GM19468 (cell line): ENCODE measurements at regions not wholly inside any gene's neighbourhood (a gene's known extent, or its start where the extent isn't known, plus 50 kb on each side); places are given as distances from the start of the nearest gene placed in this dataset.

ENCODE experiments used
- ATAC-seq: cut with Tn5 transposase; IDR thresholded peaks from one replicate; pipeline ENCODE4 v1.9.1; 2021; ENCODE audit warnings: mild to moderate bottlenecking, moderate library complexity, moderate number of reproducible peaks; ENCODE audit not compliant: unreplicated experiment; ENCODE audit errors: extremely low read depth

DNA sequence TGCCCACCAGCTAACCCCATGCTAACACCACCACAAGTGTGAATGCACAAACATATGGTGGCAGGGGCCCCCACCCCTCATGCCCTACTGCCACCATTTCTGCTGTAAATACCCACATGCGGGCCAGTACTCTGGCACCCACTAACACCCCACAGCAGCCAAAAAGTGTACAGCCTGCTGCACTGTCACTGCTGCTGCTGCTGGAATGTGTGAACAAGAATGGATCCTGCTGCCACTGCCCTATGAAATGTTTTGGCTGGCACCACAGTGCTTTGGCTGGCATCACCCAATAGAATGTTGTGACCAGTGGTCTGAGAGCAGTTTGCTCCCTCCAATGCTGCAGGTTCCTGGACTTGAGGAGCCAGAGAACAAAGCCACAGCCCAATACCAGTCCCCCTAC is 606.6 kb upstream of the SORCS1 start:
- ATAC-seq = no peak

DNA sequence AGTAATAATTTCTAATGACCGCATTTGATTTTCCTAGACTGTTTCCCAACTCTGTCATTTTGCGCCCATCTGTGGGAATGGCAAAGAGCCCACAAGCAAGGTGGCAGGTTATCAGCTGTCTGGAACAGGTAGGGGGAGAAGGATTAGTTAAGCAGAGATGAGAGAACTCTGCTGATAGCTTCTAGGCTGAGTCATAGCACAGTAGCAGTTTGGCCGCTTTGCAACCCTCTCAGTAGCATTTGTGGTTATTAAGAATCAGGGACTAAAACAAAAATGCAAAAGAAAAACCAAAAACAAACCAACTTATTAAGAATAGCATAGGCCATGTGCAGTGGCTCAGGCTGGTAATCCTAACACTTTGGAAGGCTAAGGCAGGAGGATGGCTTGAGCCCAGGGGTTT is 602.7 kb upstream of the SORCS1 start:
- ATAC-seq = peak; percentile 39

DNA sequence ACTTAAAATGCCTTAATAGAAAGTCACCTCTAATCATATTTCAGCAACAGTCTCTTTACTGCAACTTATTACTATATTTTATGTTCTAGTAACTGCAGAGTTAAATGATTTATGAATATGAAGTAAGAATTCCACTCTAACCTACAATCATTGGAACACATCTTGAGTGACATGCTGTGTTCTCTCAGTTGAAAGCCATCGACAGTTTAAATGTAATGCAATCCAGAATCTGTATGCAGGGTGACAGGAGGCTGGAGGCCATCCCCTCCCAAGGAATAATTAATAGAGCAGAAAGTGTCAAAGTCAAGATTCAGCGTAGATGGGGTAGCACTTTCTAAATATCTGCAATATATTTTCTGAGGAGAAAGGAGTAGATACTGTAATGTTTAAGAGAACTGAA is 590.3 kb upstream of the SORCS1 start:
- no peak for ATAC-seq

DNA sequence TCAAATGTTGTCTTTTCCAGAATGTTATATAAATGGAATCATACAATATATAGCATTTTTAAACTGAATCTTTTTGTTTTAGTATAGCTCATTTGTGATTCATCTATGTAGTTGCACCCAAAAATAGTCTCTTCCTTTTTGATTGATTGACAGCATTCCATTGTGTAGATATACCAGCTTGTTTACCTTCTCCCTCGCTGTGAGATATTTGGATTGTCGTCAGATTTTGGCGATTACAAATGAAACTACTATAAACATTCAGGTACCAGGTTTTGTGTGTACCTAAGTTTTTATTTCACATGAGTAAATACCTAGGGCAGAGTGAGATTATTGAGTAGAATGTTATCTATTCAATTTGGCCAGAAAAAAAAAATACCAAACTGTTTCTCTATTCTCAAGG is 584.7 kb upstream of the SORCS1 start:
- ATAC-seq = no peak

DNA sequence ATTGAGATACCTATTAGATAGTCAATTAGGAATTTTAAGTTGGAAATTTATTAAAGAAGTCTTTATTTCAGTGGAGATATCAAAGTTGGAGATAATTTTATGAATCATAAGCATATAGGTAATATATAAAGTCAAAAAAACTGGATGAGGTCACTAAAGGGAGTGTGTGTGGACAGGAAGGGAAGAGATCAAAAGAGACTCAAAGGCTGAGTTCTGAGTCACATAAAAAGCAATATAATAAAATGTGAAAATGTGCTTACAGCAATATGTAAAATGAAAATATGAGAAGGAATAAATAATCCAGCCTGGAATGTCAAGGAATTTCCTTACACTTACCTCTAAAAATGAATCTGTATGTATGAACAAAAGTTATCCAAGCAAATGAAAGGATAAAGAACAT is 583.3 kb upstream of the SORCS1 start:
- no peak for ATAC-seq

DNA sequence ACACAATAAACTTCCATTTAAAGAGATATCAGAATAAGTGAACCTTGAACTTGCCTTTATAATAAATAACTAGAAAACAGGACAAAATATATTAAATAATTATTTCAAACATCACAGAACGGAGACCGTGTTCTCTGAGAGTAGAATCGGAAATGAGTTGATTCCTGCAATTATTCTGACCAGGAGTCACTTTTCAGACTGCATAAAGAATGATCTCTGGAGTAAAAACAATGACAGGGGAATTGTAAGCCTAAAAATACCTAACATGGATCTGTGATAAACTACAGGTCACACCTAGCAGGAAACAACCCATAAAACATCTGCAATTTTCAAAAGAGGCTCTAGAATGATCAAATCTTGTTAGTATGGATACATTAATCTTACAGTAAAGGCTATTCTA is 577.5 kb upstream of the SORCS1 start:
- ATAC-seq = no peak

DNA sequence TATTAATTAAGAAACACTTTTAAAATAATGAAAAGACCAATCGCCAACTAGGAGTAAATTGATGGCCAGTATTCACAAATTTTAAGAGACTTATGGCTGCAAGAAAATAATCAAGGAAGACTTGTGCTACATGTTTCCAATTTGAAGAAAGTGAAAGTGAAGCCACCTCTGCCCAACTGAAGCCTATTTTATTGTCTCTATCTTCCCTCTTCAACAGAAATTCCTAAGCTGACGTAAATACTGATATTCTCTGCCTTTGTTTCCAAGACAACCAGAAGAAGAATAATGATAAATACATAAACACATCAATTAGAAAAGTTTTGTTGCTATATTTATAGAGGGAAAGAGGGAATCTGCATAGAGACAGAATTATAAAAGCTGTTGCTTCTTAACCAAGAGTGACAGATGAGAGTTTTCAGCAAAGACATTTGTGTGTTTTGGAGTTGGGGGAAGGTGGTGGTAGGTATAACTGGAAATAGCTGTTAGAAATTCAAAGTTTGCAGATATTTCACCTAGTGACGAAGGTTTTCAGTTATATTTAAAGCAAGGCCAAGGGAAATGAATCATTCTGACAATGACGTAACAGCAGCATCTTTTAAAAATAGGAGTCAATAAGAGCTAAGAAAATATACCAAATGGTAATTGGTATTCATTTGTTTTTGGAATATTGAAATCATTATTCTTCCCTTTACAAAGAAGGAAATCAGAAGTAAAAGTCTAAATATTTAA is 576.6 kb upstream of the SORCS1 start:
- ATAC-seq = no peak

DNA sequence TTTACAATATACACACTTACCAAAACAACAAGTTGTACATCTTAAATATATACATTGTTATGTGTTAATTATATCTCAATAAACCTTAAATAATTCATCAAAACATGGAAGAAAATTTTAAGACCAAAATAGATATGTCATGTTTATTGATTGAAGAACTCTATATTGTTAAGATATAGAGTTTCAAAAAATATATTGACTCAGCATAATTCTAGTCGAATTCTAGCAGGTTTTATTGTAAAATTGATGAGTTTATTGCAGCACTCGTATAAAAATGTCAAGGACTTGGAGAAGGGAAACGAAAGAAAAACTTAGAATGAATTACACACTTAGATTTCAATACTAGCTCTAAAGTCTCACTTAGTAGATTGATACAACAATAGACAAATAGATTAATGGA is 575.4 kb upstream of the SORCS1 start:
- ATAC-seq = no peak

DNA sequence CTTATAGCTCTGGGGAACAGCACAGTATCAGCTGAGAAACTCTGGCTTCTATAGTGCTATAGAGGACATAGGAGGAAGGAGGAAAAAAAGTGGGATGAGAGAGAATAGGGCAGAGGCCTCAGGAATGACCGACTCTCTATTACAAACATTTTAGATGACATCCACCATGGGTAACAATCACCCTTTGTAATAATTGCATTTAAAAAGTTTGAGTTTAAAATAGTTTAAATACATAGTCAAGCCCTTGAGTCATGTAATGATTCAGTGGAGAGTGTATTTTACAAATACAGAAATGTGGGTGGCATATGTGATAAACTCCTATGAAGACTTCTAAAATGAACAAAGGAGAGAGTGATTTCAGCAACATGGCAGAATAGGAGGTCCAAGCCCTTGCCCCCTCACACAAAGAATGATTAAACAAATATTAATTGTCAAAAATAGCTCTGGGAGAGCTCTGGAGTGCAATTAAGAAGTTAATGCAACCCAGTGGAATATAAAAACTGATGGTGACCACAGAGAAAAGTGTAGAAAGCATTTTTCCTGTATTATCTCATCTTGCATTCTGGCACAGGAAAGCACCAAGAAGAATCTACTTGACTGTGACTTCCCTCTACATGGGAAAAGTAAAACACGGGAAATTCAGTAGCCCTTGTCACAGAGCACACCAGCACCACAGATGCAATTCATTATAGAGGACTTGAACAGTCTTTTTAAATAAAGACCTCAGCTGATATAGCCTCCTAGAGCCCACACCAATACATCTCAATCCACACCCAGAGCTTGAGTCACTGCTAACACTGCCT is 569.0 kb upstream of the SORCS1 start:
- ATAC-seq = no peak

DNA sequence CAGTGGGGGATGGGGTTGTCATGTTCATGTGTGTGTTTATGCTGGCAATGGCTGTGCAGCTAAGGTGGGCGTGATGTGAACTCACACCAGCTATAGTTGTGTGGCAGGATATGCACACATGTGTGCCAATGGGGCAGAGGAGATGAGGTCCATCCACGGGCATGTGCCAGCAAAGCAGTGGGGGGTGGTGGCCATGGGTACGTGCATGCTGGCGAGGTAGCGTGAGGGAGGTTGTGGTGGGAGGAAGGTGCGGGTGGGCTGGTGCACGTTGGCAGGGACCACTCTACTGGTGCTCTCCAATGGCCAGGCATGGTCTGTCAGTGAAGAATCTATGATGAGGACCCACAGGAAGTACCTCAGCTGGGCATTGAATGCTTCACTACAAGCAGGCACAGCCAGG is 567.5 kb upstream of the SORCS1 start:
- ATAC-seq = no peak

DNA sequence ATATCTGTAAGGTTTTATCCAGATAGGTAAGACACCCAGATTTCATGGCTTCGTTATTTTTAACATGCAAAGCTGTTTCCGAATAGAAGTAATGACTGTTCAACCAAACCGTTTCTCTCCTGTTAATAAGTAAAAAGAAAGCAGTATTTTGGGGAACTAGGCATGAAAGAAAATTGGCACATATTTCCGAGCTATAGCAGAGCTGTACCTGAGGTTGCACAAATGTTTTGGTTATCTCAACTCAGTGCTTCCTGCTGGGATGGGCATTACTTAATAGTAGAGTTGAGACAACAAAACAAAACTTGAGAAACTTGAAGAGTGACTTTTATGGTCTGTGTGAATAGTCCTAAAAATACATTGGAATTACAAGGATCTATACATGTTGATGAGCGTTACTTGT is 564.3 kb upstream of the SORCS1 start:
- ATAC-seq = peak; percentile 87

DNA sequence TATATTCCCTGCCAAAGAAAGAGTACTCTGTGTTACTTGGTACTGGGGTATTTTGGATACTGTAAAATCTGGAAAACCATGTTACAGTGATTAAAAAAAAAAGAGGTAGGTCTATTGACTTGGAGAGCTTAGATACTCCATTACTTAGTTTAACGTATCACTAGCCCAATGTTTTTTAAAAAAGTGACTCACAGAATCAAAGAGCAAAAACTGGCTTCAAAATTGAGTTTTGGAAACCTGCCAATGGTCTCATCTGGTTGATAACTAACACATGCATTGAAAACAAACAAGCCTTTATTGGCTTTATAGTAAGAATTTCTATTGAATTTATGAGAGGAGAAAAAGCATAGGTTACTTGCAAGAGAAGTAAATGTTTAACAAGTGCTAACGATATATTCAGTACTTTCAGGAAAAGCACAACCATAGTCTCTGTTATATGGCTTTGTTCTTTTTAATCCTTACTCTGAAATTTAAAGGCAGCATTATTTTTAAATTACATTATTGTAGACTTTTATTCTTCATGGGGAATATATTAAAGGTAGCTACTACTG is 563.3 kb upstream of the SORCS1 start:
- no peak for ATAC-seq

DNA sequence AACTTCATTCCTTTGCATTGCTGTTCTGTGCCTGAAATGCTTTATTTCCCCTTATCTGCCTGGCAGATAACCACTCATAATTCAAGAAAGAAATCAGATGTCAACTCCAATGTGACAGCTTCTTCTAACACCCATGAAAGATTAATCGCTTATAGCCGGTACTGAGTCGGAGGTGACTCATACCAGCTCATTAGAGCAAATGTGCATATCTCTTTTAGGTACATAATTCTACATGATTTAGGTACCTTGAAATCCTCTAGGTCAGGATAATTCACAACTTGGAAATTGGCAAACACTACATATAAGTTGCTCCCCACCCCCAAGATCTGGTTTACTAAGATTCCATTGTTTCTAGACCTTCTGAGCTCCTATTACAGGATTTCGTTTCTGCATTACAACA is 554.4 kb upstream of the SORCS1 start:
- ATAC-seq = no peak

DNA sequence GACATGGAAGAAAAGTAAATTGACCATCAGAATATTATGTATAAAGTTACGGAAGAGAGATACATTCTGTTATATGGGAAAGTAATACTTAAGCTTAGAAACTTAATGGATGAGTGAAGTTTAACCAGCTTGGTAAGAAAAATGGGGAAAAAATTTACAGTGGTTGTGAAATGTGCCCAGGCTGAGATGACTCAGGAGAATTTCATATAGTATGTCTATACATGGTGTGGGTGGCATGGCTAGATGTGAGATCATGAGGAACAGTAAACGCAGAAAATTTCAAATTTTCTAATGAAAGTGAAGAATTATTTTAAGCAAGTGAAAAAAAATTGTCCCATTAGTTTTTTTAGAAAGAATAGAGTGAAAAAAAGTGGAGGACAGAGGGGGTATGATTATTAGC is 552.5 kb upstream of the SORCS1 start:
- no peak for ATAC-seq

DNA sequence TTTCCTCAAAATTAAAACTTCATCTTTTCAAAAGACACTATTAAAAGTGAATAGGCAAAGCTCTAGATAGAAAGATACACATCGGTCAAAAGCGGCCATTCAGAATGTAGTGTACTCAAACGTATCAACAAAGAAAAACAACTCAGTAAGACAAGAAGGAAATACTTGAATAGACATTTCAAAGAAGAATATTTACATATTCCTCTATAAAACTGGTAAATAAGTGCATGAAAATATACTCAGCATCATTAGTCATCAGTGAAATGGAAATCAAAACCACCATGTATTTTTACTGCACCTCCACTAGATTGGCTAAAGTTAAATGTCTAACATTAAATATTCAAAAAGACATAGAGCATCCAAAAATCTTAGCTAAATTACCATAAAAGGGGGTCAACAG is 551.1 kb upstream of the SORCS1 start:
- no peak for ATAC-seq

DNA sequence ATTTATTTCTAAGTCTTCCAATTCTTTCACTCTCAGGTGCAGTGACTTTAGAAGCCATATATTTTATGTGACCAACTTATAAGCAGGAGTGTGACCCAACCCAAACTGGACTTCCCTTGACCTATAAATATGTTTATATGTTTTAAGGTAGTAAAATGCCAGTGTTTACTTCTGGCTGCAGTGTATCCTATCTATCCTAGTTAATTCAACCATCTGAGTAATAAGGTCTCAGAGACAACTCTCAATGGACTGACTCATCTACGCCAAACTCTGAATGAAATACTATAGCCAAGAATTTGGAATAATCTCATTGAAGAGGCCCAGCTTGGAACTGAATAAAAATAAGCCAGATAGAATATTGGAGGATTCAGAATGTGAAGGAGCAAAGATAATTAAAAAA is 544.5 kb upstream of the SORCS1 start:
- ATAC-seq = no peak

DNA sequence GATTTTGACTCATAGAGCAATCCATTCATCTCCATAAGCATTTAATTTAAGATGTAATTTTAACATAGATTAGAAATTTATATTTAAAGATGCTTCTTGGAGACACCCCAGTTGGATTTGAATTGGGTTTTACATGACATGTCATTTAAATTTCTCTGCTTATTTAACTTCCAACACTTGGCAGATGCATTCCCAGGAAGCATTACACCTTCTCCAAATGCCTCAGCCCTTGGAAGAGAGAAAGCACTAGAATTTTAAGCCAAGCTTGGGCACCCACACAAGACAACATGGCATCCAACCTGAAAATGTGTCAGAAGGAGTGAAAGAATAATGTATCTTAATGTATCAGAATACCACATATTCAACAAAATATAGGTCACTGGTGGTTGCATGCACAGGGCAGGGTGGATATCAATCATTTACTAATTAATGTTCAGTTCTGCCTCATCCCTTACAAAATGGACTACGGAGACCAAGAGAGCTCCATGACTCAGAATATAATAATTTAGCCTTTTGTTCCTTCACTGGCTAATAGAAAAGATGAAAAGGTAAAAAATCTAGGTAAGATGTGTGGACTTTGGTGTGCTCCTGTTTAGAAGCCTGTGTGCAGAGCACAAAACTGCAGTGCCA is 541.7 kb upstream of the SORCS1 start:
- no peak for ATAC-seq

DNA sequence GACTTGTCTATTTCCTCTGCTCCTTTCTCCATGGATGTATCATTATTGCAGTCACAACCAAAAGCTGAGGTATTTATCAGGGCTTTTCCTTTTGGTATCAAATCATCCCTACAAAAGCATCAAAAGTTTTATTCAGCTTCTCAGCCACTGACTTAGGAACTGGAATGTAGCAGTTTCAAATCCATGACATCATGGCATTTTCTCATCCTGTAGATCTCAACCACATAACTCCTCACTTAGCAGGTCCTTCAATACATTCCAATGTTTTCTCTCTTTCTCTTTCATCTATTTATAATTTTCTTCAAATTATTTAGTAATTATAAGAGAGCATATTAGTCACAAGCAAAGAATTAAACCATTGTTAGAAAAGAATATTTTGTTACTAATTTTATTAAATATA is 537.4 kb upstream of the SORCS1 start:
- no peak for ATAC-seq

DNA sequence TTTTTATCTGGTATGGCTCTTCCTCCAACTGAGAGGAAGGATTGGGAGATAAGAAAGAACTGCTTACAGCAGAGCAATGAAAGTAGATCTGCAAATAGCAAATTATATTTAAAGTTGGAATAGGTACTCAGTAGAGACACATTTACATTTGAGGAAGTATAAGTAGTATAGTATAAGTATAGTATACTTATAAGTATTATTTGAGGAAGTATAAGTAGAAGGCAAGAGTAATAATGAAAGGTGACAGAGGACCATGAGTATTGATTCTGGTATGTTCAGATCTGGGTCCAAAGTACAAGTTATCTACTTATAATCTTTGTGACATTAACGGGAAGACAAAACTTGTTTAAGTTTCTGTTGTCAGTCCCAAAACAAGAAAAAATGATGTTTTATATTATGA is 527.6 kb upstream of the SORCS1 start:
- ATAC-seq = peak; percentile 54

DNA sequence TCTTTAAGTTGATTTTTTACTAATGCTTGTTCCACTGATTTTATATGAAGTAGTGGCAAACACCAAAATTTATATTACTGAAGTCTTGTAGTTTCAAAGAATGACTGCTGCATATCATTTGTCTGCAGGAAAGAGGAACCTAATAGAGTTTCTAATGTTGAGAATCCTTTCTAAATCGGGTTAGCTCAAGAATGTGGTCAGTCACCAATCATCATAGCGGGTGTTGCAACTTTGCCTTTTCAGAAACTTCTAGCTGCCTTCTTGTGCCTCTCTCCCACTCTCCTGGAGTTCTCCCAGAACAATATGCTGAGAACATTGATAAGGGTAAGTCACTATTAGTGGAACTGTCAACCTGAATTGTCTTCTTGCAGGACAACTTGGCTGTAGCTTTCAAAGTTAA is 524.8 kb upstream of the SORCS1 start:
- no peak for ATAC-seq

DNA sequence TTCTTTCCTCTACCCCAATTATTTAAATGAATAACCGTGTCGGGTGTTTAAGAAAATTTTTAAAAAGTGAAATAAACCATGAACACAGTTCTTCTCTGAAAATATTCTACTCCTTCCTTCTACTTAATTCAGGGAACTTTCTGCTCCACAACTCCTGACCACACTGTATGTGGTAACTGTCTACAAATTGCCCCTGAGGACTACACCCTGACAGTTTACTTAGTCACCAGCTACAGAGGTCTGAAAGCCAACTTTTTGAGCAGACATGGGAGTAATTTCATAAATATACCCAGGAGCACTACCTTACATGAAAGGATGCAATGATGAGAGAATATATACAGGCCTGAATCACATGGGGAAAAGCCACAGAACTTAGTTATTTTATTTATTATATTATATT is 523.2 kb upstream of the SORCS1 start:
- no peak for ATAC-seq
